ENCODE measurements at regions not wholly inside any gene's neighbourhood (a gene's known extent, or its start where the extent isn't known, plus 50 kb on each side); places are given as distances from the start of the nearest gene placed in this dataset.

DNA sequence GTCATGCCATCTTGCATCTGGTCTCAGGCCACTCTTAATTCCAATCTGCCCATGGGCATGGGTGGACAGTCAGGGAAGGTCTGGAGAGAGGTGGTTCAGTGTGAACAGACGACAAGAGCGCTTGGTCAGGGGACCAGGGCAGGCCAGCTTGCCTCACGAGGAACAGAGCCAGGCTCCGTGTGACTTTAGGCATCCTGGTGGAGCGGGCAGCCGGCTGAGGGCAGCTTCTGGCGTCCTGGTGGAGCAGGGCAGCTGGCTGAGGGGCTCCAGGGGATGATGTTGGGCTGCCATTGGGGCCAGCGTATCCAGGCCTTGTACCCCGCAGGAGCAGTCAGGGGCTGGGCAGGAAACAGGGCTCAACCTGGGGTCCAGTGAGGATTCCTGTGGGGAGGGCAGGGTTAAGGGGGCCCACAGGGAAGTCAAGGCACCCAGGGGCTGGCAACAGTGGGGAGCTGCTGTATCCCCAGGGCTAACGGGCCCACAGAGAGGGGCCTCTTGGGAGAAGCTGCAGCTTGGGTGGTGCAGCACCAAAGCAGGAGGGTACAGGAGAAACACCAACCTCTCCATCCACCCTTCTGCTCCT is 197.9 kb upstream of the TWIST2 start:
- H3K27me3 ChIP-seq (ENCODE audit: low read depth, low read length): no peaks in the 10 kb centered on the region
- H3K4me1 ChIP-seq (ENCODE audit: low read length): no peaks in the 10 kb centered on the region
- no peak for TF ChIP-seq EZH2phosphoT487 (IDR thresholded peaks at IDR 0.05; ENCODE audit: low read depth)
- TF ChIP-seq, protein P1, sequence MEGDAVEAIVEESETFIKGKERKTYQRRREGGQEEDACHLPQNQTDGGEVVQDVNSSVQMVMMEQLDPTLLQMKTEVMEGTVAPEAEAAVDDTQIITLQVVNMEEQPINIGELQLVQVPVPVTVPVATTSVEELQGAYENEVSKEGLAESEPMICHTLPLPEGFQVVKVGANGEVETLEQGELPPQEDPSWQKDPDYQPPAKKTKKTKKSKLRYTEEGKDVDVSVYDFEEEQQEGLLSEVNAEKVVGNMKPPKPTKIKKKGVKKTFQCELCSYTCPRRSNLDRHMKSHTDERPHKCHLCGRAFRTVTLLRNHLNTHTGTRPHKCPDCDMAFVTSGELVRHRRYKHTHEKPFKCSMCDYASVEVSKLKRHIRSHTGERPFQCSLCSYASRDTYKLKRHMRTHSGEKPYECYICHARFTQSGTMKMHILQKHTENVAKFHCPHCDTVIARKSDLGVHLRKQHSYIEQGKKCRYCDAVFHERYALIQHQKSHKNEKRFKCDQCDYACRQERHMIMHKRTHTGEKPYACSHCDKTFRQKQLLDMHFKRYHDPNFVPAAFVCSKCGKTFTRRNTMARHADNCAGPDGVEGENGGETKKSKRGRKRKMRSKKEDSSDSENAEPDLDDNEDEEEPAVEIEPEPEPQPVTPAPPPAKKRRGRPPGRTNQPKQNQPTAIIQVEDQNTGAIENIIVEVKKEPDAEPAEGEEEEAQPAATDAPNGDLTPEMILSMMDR (IDR thresholded peaks at IDR 0.05; ENCODE audit: low read depth, low read length): no peak

DNA sequence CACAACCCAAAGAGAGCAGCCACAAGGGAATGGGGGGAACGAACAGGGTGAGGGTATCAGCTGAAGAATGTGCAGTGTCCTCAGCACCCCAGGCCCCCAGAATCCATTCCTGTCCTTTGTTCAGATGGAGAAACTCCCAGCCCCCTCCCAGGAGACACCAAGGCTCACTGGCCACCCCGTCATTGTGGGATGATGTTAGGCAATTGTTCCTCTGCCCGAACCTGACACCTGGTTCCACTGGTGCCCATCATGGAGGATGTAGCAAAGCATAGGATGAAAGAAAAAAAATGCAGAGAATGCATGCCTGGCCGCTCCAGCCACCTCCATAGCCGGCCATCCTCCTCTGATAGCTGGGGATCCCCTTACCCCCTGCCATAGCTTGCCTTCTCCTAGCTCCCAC is 197.3 kb upstream of the TWIST2 start:
- Histone ChIP-seq H3K4me2 (ENCODE audit: low read length) (no peak overlapping the region), H3K27me3 (ENCODE audit: low read depth, low read length) (no peaks in the 10 kb centered on the region), H3K9ac (ENCODE audit: low read length) (no peak overlapping the region), H3K4me3 (ENCODE audit: low read length) (no peak overlapping the region), H2AFZ (ENCODE audit: low read depth, low read length) (no peak overlapping the region), H3K36me3 (replicated peaks; ENCODE audit: low read depth, low read length) (no peaks in the 10 kb centered on the region), H3K9me3 (ENCODE audit: insufficient read depth, low read length) (no peaks in the 10 kb centered on the region), H3K4me1 (ENCODE audit: low read length) (no peaks in the 10 kb centered on the region), H3K79me2 (ENCODE audit: low read length) (no peaks in the 10 kb centered on the region), H3K27ac (ENCODE audit: low read length) (no peak overlapping the region), H4K20me1 (ENCODE audit: insufficient read depth, low read length) (no peaks in the 10 kb centered on the region)
- TF ChIP-seq, protein P1 (IDR thresholded peaks at IDR 0.05; ENCODE audit: low read depth, low read length): no peak
- no peak for TF ChIP-seq EZH2phosphoT487 (IDR thresholded peaks at IDR 0.05; ENCODE audit: low read depth)

More for the DNA sequence above, 197.9 kb upstream of the TWIST2 start:
- Histone ChIP-seq H3K4me2 (ENCODE audit: low read length) (no peak overlapping the region), H3K36me3 (replicated peaks; ENCODE audit: low read depth, low read length) (no peaks in the 10 kb centered on the region), H3K79me2 (ENCODE audit: low read length) (no peaks in the 10 kb centered on the region), H3K9ac (ENCODE audit: low read length) (no peak overlapping the region), H3K9me3 (ENCODE audit: insufficient read depth, low read length) (no peaks in the 10 kb centered on the region), H3K4me3 (ENCODE audit: low read length) (no peak overlapping the region), H2AFZ (ENCODE audit: low read depth, low read length) (no peak overlapping the region), H3K27ac (ENCODE audit: low read length) (no peak overlapping the region), H4K20me1 (ENCODE audit: insufficient read depth, low read length) (no peaks in the 10 kb centered on the region)

DNA sequence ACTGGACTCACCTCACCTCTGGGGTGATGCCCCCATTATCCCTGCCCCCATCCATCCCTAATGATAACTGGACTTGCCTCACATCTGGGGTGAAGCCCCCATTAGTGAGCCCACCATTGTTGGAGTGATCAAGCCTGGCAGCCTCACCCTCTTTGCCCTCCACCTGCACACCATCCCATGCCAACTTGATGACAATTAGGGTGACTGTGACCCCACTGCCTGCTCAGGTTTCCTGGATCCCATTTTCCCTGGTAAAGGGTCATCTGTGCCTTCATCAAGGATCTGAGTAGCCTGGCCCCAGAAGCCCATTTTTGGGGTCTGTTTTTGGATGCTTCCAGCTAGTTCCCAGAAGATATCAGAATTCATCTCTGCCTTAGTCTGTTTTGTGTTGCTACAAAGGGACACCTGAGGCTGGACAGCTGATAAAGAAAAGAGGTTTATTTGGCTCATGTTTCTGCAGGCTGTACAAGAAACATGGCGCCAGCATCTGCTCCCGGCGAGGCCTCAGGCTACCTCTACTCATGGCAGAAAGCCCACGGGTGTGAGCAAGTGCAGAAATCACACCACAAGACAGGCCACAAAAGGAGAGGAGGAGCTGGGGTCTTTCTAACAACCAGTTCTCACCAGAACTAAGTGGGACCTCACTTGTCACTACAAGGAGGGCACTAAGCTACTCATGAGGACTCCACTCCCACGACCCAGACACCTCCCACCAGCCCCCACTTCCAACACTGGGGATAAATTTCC is 196.4 kb upstream of the TWIST2 start:
- Histone ChIP-seq H3K4me3 (ENCODE audit: low read length) (no peak overlapping the region), H3K4me2 (ENCODE audit: low read length) (no peak overlapping the region), H3K27me3 (ENCODE audit: low read depth, low read length) (no peaks in the 10 kb centered on the region), H3K4me1 (ENCODE audit: low read length) (no peaks in the 10 kb centered on the region), H3K9ac (ENCODE audit: low read length) (no peak overlapping the region), H4K20me1 (ENCODE audit: insufficient read depth, low read length) (no peaks in the 10 kb centered on the region), H3K79me2 (ENCODE audit: low read length) (no peaks in the 10 kb centered on the region), H3K27ac (ENCODE audit: low read length) (no peak overlapping the region), H2AFZ (ENCODE audit: low read depth, low read length) (no peak overlapping the region), H3K9me3 (ENCODE audit: insufficient read depth, low read length) (no peaks in the 10 kb centered on the region), H3K36me3 (replicated peaks; ENCODE audit: low read depth, low read length) (no peaks in the 10 kb centered on the region)
- TF ChIP-seq EZH2phosphoT487 (IDR thresholded peaks at IDR 0.05; ENCODE audit: low read depth): no peak
- TF ChIP-seq, protein P1 (IDR thresholded peaks at IDR 0.05; ENCODE audit: low read depth, low read length): no peak

DNA sequence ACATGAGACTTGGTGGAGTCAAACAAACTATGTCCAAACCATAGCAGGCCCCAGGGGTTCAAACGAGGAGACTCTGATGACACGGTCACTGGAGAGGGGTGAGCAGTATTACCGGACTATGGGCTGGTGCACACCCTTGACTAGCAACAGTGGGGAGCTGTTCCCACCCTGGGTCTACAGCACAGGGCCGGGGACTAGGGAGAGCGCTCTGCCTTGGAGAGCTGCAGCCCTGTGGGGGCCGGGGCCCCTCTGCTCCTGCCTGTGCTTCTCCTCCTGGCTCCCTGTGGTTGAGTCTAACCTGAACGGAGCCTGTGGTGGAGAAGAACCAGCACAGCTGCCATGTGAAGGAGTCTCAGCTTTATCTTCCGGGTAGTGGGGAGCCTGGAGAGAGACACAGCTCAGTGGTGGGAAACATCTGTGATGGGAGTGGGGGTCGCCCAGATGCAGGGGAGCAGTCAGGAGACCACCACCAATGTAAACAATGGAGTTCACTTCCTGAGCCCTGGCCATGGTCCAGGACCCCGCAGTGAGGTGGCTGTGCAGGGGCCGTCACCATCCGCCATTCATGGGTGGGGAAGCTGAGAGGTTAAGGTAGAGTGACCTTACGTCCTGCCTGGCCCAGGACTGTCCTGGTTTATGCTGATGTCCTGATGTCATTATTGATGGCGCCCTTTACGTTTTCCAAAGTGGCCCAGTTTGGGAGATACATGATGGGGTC is 195.7 kb upstream of the TWIST2 start:
- H3K36me3 ChIP-seq (replicated peaks; ENCODE audit: low read depth, low read length): no peaks in the 10 kb centered on the region

More for the DNA sequence above, 195.7 kb upstream of the TWIST2 start:
- Histone ChIP-seq H3K4me3 (ENCODE audit: low read length) (no peak overlapping the region), H3K9ac (ENCODE audit: low read length) (no peak overlapping the region), H3K4me2 (ENCODE audit: low read length) (no peak overlapping the region), H3K79me2 (ENCODE audit: low read length) (no peaks in the 10 kb centered on the region), H3K27me3 (ENCODE audit: low read depth, low read length) (no peaks in the 10 kb centered on the region), H3K27ac (ENCODE audit: low read length) (no peak overlapping the region), H4K20me1 (ENCODE audit: insufficient read depth, low read length) (no peaks in the 10 kb centered on the region), H3K9me3 (ENCODE audit: insufficient read depth, low read length) (no peaks in the 10 kb centered on the region), H3K4me1 (ENCODE audit: low read length) (no peaks in the 10 kb centered on the region), H2AFZ (ENCODE audit: low read depth, low read length) (no peak overlapping the region)
- TF ChIP-seq, protein P1 (IDR thresholded peaks at IDR 0.05; ENCODE audit: low read depth, low read length): no peak
- no peak for TF ChIP-seq EZH2phosphoT487 (IDR thresholded peaks at IDR 0.05; ENCODE audit: low read depth)
